Neural cell (in vitro differentiated cells): ENCODE measurements at regions not wholly inside any gene's neighbourhood (a gene's known extent, or its start where the extent isn't known, plus 50 kb on each side); places are given as distances from the start of the nearest gene placed in this dataset.

ENCODE experiments used
- H2AFZ ChIP-seq: fragments of 200-600, 300-800 bp; sonication (generic), shearing (Covaris generic); 2 replicates; pipeline ENCODE4 v1.6.0; 2014; ENCODE audit warnings: low read depth, mild to moderate bottlenecking, antibody characterized with exemption, low read length, moderate library complexity
- H3F3A ChIP-seq: fragments of 200-600 bp; shearing (Covaris generic); 2 replicates; pipeline ENCODE4 v1.6.1; 2016; ENCODE audit warnings: mild to moderate bottlenecking, moderate library complexity, mixed read lengths, antibody characterized with exemption, low read length; ENCODE audit not compliant: insufficient read depth, poor library complexity, severe bottlenecking
- H3K27ac ChIP-seq: fragments of 200-600, 300-800 bp; sonication (generic), shearing (Covaris generic); 2 replicates; pipeline ENCODE4 v1.5.1; 2014; ENCODE audit warnings: mild to moderate bottlenecking, low read length, moderate library complexity
- H3K27me3 ChIP-seq: fragments of 300-800, 200-600 bp; sonication (generic), shearing (Covaris generic); 2 replicates; pipeline ENCODE4 v1.6.0; 2014; ENCODE audit warnings: mild to moderate bottlenecking, low read depth, low read length, moderate library complexity; ENCODE audit not compliant: insufficient read depth
- H3K36me3 ChIP-seq: fragments of 300-800, 200-600 bp; sonication (generic), shearing (Covaris generic); 2 replicates; pipeline ENCODE4 v1.5.1; 2014; ENCODE audit warnings: mild to moderate bottlenecking, antibody characterized with exemption, low read length, moderate library complexity; ENCODE audit not compliant: insufficient read depth
- H3K4me2 ChIP-seq: fragments of 300-800, 200-600 bp; sonication (generic), shearing (Covaris generic); 2 replicates; pipeline ENCODE4 v1.6.0; 2014; ENCODE audit warnings: mild to moderate bottlenecking, low read length
- H3K4me3 ChIP-seq: fragments of 300-800, 200-600 bp; sonication (generic), shearing (Covaris generic); 2 replicates; pipeline ENCODE4 v1.5.1; 2014; ENCODE audit warnings: mild to moderate bottlenecking, low read length, moderate library complexity
- H3K79me2 ChIP-seq: fragments of 200-600 bp; shearing (Covaris generic); replicated peaks from 2 replicates; pipeline ENCODE4 v1.6.0; 2014; ENCODE audit warnings: mild to moderate bottlenecking, low read length, moderate library complexity; ENCODE audit not compliant: insufficient read depth
- H3K9ac ChIP-seq: fragments of 300-800, 200-600 bp; sonication (generic), shearing (Covaris generic); 2 replicates; pipeline ENCODE4 v1.6.1; 2016; ENCODE audit warnings: mild to moderate bottlenecking, low read length, mixed read lengths
- H3K9me2 ChIP-seq: fragments of 200-600 bp; shearing (Covaris generic); 2 replicates; pipeline ENCODE4 v1.6.1; 2016; ENCODE audit warnings: mild to moderate bottlenecking, low read length, mixed read lengths; ENCODE audit not compliant: insufficient read depth
- H3K9me3 ChIP-seq: fragments of 200-600, 300-800 bp; sonication (generic), shearing (Covaris generic); 2 replicates; pipeline ENCODE4 v1.6.1; 2016; ENCODE audit warnings: mild to moderate bottlenecking, mixed run types, low read length, moderate library complexity, mixed read lengths
- H4K20me1 ChIP-seq: fragments of 200-600 bp; shearing (Covaris generic); 2 replicates; pipeline ENCODE4 v1.6.1; 2016; ENCODE audit warnings: mild to moderate bottlenecking, mixed run types; ENCODE audit not compliant: insufficient read depth
- CTCF ChIP-seq: fragments of 450-650 bp; IDR thresholded peaks from 2 replicates; pipeline ENCODE4 v1.5.1; 2014; ENCODE audit warnings: antibody characterized with exemption, mild to moderate bottlenecking, moderate library complexity; ENCODE audit not compliant: poor library complexity, severe bottlenecking
- EP300 ChIP-seq: fragments of 450-650 bp; conservative IDR thresholded peaks from 2 replicates; pipeline ENCODE4 v1.6.1; 2014; ENCODE audit warnings: antibody characterized with exemption, mild to moderate bottlenecking, moderate library complexity; ENCODE audit not compliant: poor library complexity, severe bottlenecking
- EZH2 ChIP-seq: fragments of 200-600, 300-800 bp; shearing (Covaris generic), sonication (generic); IDR thresholded peaks from 2 replicates; pipeline ENCODE4 v1.6.1; 2014; ENCODE audit warnings: antibody characterized with exemption, low read length, borderline replicate concordance, mild to moderate bottlenecking; ENCODE audit not compliant: insufficient read depth, poor library complexity, severe bottlenecking
- MXI1 ChIP-seq: fragments of 450-650 bp; conservative IDR thresholded peaks from 2 replicates; pipeline ENCODE4 v1.6.1; 2014; ENCODE audit warnings: antibody characterized with exemption, mild to moderate bottlenecking; ENCODE audit not compliant: poor library complexity, severe bottlenecking
- POLR2AphosphoS5 ChIP-seq: IDR thresholded peaks from 2 replicates; pipeline ENCODE4 v1.6.1; 2012
- RAD21 ChIP-seq: fragments of 450-650 bp; conservative IDR thresholded peaks from 2 replicates; pipeline ENCODE4 v1.6.1; 2014; ENCODE audit warnings: antibody characterized with exemption, mild to moderate bottlenecking, moderate library complexity
- SMC3 ChIP-seq: fragments of 450-650 bp; conservative IDR thresholded peaks from 2 replicates; pipeline ENCODE4 v1.6.1; 2014; ENCODE audit warnings: antibody characterized with exemption, mild to moderate bottlenecking, moderate library complexity; ENCODE audit not compliant: poor library complexity
- TAF1 ChIP-seq: IDR thresholded peaks from 2 replicates; pipeline ENCODE4 v1.6.1; 2012; ENCODE audit warnings: low read depth
- TF ChIP-seq, protein P1 (sequence below): IDR thresholded peaks from 2 replicates; pipeline ENCODE4 v1.6.1; 2012; ENCODE audit warnings: borderline replicate concordance

DNA sequence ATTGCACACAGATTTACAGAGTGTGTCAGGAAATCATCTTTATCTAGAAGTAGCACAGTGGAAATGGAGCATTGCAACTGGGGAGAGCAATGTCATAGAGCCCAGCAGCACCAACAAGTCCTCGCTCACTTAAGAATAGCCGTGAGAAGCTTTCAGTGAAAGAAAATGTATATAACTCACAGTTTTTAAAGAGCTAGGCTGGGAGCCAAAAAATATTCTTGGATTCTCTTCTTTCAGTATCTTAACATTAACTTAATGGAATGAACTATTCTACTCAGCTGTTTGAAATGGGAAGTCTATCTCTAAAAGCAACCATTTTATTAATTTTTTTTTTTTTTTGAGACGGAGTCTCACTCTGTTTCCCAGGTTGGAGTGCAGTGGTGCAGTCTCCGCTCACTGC lies 329.6 kb downstream of the COG6 start:
- TF ChIP-seq MXI1 (no peak), SMC3 (no peak), EP300 (no peak), EZH2 (no peak), POLR2AphosphoS5 (no peak), CTCF (no peak), RAD21 (no peak), TAF1 (no peak)
- TF ChIP-seq, protein P1, sequence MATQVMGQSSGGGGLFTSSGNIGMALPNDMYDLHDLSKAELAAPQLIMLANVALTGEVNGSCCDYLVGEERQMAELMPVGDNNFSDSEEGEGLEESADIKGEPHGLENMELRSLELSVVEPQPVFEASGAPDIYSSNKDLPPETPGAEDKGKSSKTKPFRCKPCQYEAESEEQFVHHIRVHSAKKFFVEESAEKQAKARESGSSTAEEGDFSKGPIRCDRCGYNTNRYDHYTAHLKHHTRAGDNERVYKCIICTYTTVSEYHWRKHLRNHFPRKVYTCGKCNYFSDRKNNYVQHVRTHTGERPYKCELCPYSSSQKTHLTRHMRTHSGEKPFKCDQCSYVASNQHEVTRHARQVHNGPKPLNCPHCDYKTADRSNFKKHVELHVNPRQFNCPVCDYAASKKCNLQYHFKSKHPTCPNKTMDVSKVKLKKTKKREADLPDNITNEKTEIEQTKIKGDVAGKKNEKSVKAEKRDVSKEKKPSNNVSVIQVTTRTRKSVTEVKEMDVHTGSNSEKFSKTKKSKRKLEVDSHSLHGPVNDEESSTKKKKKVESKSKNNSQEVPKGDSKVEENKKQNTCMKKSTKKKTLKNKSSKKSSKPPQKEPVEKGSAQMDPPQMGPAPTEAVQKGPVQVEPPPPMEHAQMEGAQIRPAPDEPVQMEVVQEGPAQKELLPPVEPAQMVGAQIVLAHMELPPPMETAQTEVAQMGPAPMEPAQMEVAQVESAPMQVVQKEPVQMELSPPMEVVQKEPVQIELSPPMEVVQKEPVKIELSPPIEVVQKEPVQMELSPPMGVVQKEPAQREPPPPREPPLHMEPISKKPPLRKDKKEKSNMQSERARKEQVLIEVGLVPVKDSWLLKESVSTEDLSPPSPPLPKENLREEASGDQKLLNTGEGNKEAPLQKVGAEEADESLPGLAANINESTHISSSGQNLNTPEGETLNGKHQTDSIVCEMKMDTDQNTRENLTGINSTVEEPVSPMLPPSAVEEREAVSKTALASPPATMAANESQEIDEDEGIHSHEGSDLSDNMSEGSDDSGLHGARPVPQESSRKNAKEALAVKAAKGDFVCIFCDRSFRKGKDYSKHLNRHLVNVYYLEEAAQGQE: no peak
- Histone ChIP-seq H3K27me3 (no peaks in the 10 kb centered on the region), H3K36me3 (no peaks in the 10 kb centered on the region), H3F3A (no peaks in the 10 kb centered on the region), H3K79me2 (no peaks in the 10 kb centered on the region), H3K27ac (no peak overlapping the region), H3K4me2 (no peak overlapping the region), H2AFZ (no peak overlapping the region), H4K20me1 (no peaks in the 10 kb centered on the region), H3K9ac (no peak overlapping the region), H3K4me3 (no peak overlapping the region), H3K9me3 (no peaks in the 10 kb centered on the region), H3K9me2 (no peaks in the 10 kb centered on the region)

- no peaks in the 10 kb centered on the region for H3K9me2 ChIP-seq
- no peaks in the 10 kb centered on the region for H3K27me3 ChIP-seq
- TF ChIP-seq, protein P1: no peak
- TF ChIP-seq CTCF: no peak
- no peak overlapping the region for H2AFZ ChIP-seq
- H3K4me2 ChIP-seq: no peak overlapping the region
- no peaks in the 10 kb centered on the region for H3K36me3 ChIP-seq
- no peaks in the 10 kb centered on the region for H4K20me1 ChIP-seq
- H3K9me3 ChIP-seq: no peaks in the 10 kb centered on the region
- H3K9ac ChIP-seq: no peak overlapping the region
- H3F3A ChIP-seq: no peaks in the 10 kb centered on the region
- no peak overlapping the region for H3K27ac ChIP-seq
- H3K79me2 ChIP-seq: no peaks in the 10 kb centered on the region
- no peak overlapping the region for H3K4me3 ChIP-seq
These were observed 332.9 kb downstream of the COG6 start for GRCh38 chr13:39988351-39988750.
